ENCODE measurements at regions not wholly inside any gene's neighbourhood (a gene's known extent, or its start where the extent isn't known, plus 50 kb on each side); places are given as distances from the start of the nearest gene placed in this dataset.

DNA sequence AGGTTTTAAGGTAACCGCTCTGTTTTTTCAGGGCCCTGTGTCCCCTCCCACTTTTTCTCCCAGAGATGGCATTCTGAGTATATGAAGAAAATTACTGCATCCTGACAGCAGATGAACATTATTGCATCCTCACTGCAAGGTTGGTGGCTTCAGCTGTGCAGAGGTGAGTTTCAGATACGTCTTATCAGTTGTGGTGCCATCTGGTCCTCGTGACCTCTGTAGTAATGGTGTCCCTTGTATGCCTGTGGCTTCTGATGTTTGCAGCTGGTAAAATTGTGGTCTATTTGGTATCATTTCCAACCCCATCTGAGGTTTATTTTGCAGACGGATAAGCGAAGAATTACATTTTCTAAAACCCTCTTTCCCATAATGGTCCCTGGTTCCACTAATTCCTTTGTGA, 417.0 kb downstream of the HS3ST3B1 start:
- TF ChIP-seq CTCF (IDR thresholded peaks at IDR 0.05; ENCODE audit: poor library complexity), result no peak
- TF ChIP-seq EZH2phosphoT487 (IDR thresholded peaks at IDR 0.05; ENCODE audit: low read depth, severe bottlenecking, unreplicated experiment), result no peak
- no peak for TF ChIP-seq EZH2 (IDR thresholded peaks at IDR 0.05; ENCODE audit: borderline replicate concordance)

All from hepatocyte (in vitro differentiated cells).